Stomach (tissue), 8 donors: ENCODE measurements at regions not wholly inside any gene's neighbourhood (a gene's known extent, or its start where the extent isn't known, plus 50 kb on each side); places are given as distances from the start of the nearest gene placed in this dataset.

Source experiments
- DNase-seq, 2 donors: peaks; one replicate each; pipeline versions ENCODE4 v3.0.0 to v3.0.0-alpha.2; 2013 to 2019
- H3K27ac ChIP-seq, 5 donors: fragments of 200-600 bp in 4 of 5; sonication (generic) in 4 of 5; one replicate each; pipeline ENCODE4 v1.5.1; 2013 to 2019; ENCODE audit warnings: mild to moderate bottlenecking in 1 of 5, moderate library complexity in 1 of 5
- H3K27me3 ChIP-seq, 3 donors: fragments of 200-600 bp; sonication (generic); one replicate each; pipeline ENCODE4 v1.5.1; 2017 to 2019; ENCODE audit warnings: mixed run types in 1 of 3
- H3K36me3 ChIP-seq, 4 donors: fragments of 200-600 bp; sonication (generic); 1 replicate in 3 of 4; 2 replicates in 1 of 4; pipeline ENCODE4 v1.5.1; 2016 to 2019
- H3K4me1 ChIP-seq, 4 donors: fragments of 200-600 bp; sonication (generic); one replicate each; pipeline ENCODE4 v1.5.1; 2016 to 2019
- H3K4me3 ChIP-seq, 4 donors: fragments of 200-600 bp; sonication (generic) in 3 of 4; one replicate each; pipeline ENCODE4 v1.5.1; 2016 to 2019; ENCODE audit warnings: mild to moderate bottlenecking in 1 of 4
- H3K9me3 ChIP-seq, 4 donors: fragments of 200-600 bp; sonication (generic); one replicate each; pipeline ENCODE4 v1.5.1; 2016 to 2019
- CTCF ChIP-seq, 7 experiments: fragments of 450-650 bp in 4 of 7; fragments of 200-600 bp in 3 of 7; sonication (generic) in 3 of 7; IDR thresholded peaks; one replicate each; pipeline ENCODE4 v1.5.1; 2016 to 2019; ENCODE audit warnings: antibody characterized with exemption in 7 of 7, control low read depth in 2 of 7, mild to moderate bottlenecking in 1 of 7
- EP300 ChIP-seq: sonication (generic); formaldehyde crosslinking; IDR thresholded peaks from one replicate; pipeline ENCODE4 v1.6.1; 2017; ENCODE audit warnings: antibody characterized with exemption
- POLR2A ChIP-seq, 4 donors: fragments of 450-650 bp; IDR thresholded peaks; one replicate each; pipeline ENCODE4 v1.6.1; 2016; ENCODE audit warnings: antibody characterized with exemption in 4 of 4, control low read depth in 2 of 4, mild to moderate bottlenecking in 1 of 4, moderate library complexity in 1 of 4
- POLR2AphosphoS5 ChIP-seq, 3 donors: sonication (generic); formaldehyde crosslinking; IDR thresholded peaks; one replicate each; pipeline ENCODE4 v1.6.1; 2016; ENCODE audit warnings: antibody characterized with exemption in 3 of 3
- WGBS, 5 donors: extraction: QIAGEN DNeasy Blood & Tissue Kit in 3 of 5; methylation state at CpG; one replicate each; pipeline versions ENCODE4 v1.1.5 to v1.1.7; 2013 to 2018; 5-methylcytosine and 5-hydroxymethylcytosine counted together
- intact Hi-C: fragments of 100-400 bp; cut with DNase I; formaldehyde crosslinking; loops from one replicate; pipeline ENCODE4 v1.15.1; 2023; ENCODE audit warnings: low total_unique reads
- donor health status: healthy with polysubstance abuse.
- donor health status: Bipolar disorder and iron deficiency.
- donor health status: healthy.

- WGBS, 5 donors = 84 to 92% (median 86%) methylated on average over 9 of the region's 9 CpGs
Observed at GRCh38 chr11:69953356-69953755, 124.8 kb upstream of the ANO1 start.

GRCh38 chr11:69954756-69955155 is 123.4 kb upstream of the ANO1 start:
- intact Hi-C loops = no loop called here
- Histone ChIP-seq H3K4me1 (peaks cover 0 to 6% (median 3%) of the 10 kb centered on the region in 4 donors), H3K9me3 (peaks cover 0 to 23% (median 17%) of the 10 kb centered on the region in 4 donors), H3K36me3 (no peaks in the 10 kb centered on the region), H3K27ac (no peak overlapping the region), H3K4me3 (no peak overlapping the region), H3K27me3 (peaks cover 0 to 47% (median 0%) of the 10 kb centered on the region in 3 donors)
- TF ChIP-seq EP300 = no peak
- no peak for TF ChIP-seq CTCF (IDR thresholded peaks at IDR 0.05)
- TF ChIP-seq POLR2AphosphoS5 (IDR thresholded peaks at IDR 0.05) = no peak
- no peak for TF ChIP-seq POLR2A (IDR thresholded peaks at IDR 0.05)
- no peak for DNase-seq
- WGBS, 5 donors = 89 to 93% (median 90%) methylated on average over 12 of the region's 12 CpGs

More at GRCh38 chr11:69953356-69953755, 124.8 kb upstream of the ANO1 start:
- TF ChIP-seq POLR2AphosphoS5 (IDR thresholded peaks at IDR 0.05) = no peak
- intact Hi-C loops = no loop called here
- no peaks in the 10 kb centered on the region for H3K36me3 ChIP-seq
- H3K27ac ChIP-seq = no peak overlapping the region
- H3K4me3 ChIP-seq = no peak overlapping the region
- peaks cover 0 to 51% (median 0%) of the 10 kb centered on the region in 3 donors for H3K27me3 ChIP-seq
- peaks cover 0 to 10% (median 5%) of the 10 kb centered on the region in 4 donors for H3K9me3 ChIP-seq
- DNase-seq = no peak
- peaks cover 6 to 17% (median 10%) of the 10 kb centered on the region in 4 donors for H3K4me1 ChIP-seq

GRCh38 chr11:69956669-69957190 is 121.4 kb upstream of the ANO1 start:
- DNase-seq = no peak
- intact Hi-C loops = no loop called here
- 82 to 91% (median 89%) methylated on average over 8 of the region's 8 CpGs for WGBS, 5 donors
- Histone ChIP-seq H3K4me1 (peaks cover 0 to 6% (median 0%) of the 10 kb centered on the region in 4 donors), H3K27me3 (peaks cover 0 to 38% (median 0%) of the 10 kb centered on the region in 3 donors), H3K9me3 (peaks cover 0 to 16% (median 14%) of the 10 kb centered on the region in 4 donors), H3K36me3 (no peaks in the 10 kb centered on the region), H3K4me3 (no peak overlapping the region), H3K27ac (no peak overlapping the region)
- TF ChIP-seq CTCF (IDR thresholded peaks at IDR 0.05) (no peak), POLR2AphosphoS5 (IDR thresholded peaks at IDR 0.05) (no peak), POLR2A (IDR thresholded peaks at IDR 0.05) (no peak), EP300 (no peak)

GRCh38 chr11:69957849-69958248 is 120.3 kb upstream of the ANO1 start:
- DNase-seq = no peak
- Histone ChIP-seq H3K4me3 (no peak overlapping the region), H3K9me3 (peaks cover 0 to 16% (median 14%) of the 10 kb centered on the region in 4 donors), H3K27ac (no peak overlapping the region), H3K4me1 (peaks cover 0 to 6% (median 5%) of the 10 kb centered on the region in 4 donors), H3K36me3 (no peaks in the 10 kb centered on the region), H3K27me3 (peaks cover 0 to 38% (median 0%) of the 10 kb centered on the region in 3 donors)
- no peak for TF ChIP-seq POLR2A (IDR thresholded peaks at IDR 0.05)
- TF ChIP-seq POLR2AphosphoS5 (IDR thresholded peaks at IDR 0.05) = no peak
- no peak for TF ChIP-seq CTCF (IDR thresholded peaks at IDR 0.05)
- TF ChIP-seq EP300 = no peak
- intact Hi-C loops = no loop called here
- 86 to 96% (median 92%) methylated on average over 7 of the region's 7 CpGs for WGBS, 5 donors

GRCh38 chr11:69958308-69958707 is 119.8 kb upstream of the ANO1 start:
- intact Hi-C loops = no loop called here
- WGBS, 5 donors = 57 to 79% (median 71%) methylated on average over 2 of the region's 2 CpGs

More at GRCh38 chr11:69958308-69958707, 119.8 kb upstream of the ANO1 start:
- Histone ChIP-seq H3K36me3 (no peaks in the 10 kb centered on the region), H3K27me3 (peaks cover 0 to 38% (median 0%) of the 10 kb centered on the region in 3 donors), H3K9me3 (peaks cover 0 to 16% (median 14%) of the 10 kb centered on the region in 4 donors), H3K4me3 (no peak overlapping the region), H3K27ac (no peak overlapping the region), H3K4me1 (peaks cover 0 to 6% (median 5%) of the 10 kb centered on the region in 4 donors)
- peak in 1 of 2 donors; percentile 41 for DNase-seq
- TF ChIP-seq POLR2A (IDR thresholded peaks at IDR 0.05) (no peak), POLR2AphosphoS5 (IDR thresholded peaks at IDR 0.05) (no peak), CTCF (IDR thresholded peaks at IDR 0.05) (no peak), EP300 (no peak)
